Endometrial microvascular endothelial cells (primary cell): ENCODE measurements at regions not wholly inside any gene's neighbourhood (a gene's known extent, or its start where the extent isn't known, plus 50 kb on each side); places are given as distances from the start of the nearest gene placed in this dataset.

ENCODE experiments used
- in situ Hi-C: cut with HindIII; loops from 2 replicates; pipeline ENCODE4 v1.10.0; 2017; ENCODE audit warnings: low sequenced_read_pairs, low pct_unique_long_range_greater_than_20kb; ENCODE audit errors: inconsistent ontology term

DNA sequence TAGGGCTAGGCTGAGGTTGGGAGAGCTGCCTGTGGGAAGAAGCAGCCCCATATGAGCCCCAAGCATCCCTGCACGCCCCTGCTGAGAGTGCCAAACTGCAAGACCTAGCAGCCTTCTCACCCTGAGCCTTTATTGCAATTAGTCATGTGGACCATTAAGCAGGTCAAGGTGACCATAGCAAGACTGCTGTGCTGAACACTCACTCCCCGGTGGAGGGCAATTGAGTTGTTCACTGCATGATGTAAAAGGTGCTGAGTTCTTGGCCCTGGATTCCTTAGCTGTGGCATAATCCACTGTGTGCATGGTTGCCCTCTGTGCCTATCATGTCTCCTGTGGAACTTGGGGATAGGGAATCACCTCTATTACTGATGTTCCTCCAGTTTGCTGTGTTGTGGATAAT, 131.1 kb downstream of the FOXD1 start:
- in situ Hi-C loops, result no loop called here

GRCh38 chr5:73314395-73315257, 134.0 kb downstream of the FOXD1 start:
- in situ Hi-C loops, result no loop called here

DNA sequence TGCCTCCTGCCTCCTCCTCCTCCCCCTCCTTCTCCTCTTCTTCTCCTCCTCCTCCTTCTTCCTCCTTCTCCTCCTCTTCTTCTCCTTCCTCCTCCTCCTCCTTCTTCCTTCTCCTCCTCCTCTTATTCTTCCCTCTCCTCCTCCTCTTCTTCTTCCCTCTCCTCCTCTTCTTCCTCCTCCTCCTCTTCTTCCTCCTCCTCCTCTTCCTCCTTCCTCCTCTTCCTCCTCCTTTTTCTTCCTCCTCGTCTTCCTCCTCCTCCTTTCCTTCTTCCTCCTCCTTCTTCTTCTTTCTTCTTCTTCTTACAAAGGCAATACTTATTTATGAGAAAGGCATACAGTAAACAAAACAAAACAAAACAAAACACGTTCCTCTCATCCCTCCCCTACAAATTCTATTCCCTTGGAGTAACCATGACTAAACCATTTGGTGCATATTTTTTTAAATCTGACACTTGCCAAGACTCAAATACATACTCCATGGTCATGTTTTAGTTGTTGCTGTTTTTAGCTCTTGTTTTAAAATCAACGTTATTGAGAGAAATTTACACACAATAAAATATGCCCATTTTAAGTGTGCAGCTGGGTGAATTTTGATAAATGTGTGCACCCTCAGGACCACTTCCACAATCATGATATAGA, 135.6 kb downstream of the FOXD1 start:
- in situ Hi-C loops, result no loop called here

- in situ Hi-C loops, result no loop called here
Observed at GRCh38 chr5:73312146-73312871, 136.3 kb downstream of the FOXD1 start.

GRCh38 chr5:73311291-73312110, 137.1 kb downstream of the FOXD1 start:
- in situ Hi-C loops, result no loop called here

DNA sequence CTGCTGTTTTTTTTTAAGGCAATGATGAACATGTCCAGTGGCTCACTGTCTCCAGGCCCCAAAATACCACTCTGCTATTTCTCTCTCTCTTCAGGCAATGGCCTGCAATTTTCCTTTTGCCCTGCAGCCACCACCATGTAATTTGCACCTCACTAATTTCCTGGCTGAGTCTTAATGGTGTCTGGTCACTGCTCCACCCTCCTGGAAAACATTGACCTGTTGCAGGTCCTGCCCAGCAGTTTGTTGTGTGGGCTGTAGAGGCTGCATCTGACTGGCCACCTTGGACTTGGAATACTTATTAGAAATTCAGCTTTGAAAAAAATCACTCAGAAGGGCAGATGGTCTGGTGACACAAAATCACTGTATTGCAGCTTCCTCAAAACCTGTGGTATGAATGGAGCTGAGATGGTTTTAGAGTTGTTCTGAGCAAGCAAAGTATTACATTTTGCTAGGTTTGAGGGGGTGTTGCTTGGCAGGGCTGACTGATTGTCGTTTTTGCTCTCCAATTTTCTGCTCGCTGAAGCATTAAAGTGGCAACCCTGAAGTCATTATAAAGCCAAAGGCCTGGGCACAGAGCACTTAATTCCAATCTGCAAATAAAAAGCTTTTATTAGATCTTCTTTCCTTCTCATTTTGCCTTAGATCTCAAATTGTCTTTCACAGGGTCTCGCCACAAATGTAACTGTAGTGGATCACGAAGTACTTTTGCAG, 134.8 kb downstream of the TMEM174 start:
- in situ Hi-C loops, result loop anchor here (10.0 kb wide), 1 partner anchor 73 kb away; no protein-coding TSS in a partner anchor

GRCh38 chr5:73306741-73307275, 133.8 kb downstream of the TMEM174 start:
- in situ Hi-C loops, result loop anchor here (10.0 kb wide), 1 partner anchor 72 kb away; no protein-coding TSS in a partner anchor

DNA sequence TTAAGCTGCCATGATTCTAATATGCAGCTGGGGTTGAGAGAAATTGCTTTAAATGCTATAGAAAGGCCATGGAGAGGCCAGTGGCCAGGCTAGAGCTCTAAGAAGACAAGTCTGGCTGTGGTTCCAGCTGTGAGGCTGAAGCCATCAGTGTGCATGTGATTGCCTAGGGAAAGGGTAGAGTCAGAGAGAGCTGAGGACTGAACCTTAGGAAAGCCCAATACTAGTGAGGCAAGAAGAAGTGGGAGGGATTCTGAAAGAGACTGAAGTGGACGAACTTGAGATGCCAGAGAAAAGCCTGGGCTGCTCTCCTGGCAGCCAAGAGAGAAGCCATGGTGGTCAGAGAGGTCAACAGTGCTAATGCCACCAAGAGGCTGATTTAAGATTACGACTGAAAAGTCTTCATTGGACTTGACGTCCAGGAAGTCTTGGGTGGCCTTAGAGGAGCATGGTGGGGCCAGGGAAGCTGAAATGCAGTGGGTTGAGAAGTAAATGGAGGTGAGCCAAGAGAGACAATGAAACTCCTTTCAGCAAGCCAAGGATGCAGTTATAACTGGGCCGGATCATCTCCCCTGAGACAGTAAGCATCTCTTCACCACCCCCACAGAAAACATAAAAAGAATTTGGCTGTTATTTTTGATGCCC, 133.2 kb downstream of the TMEM174 start:
- in situ Hi-C loops, result loop anchor here (10.0 kb wide), 1 partner anchor 71 kb away; no protein-coding TSS in a partner anchor

- in situ Hi-C loops, result loop anchor here (10.0 kb wide), 1 partner anchor 71 kb away; no protein-coding TSS in a partner anchor
Observed at GRCh38 chr5:73305386-73305785, 132.4 kb downstream of the TMEM174 start.

- in situ Hi-C loops, result loop anchor here (10.0 kb wide), 1 partner anchor 70 kb away; no protein-coding TSS in a partner anchor
Observed at GRCh38 chr5:73304381-73304780, 131.4 kb downstream of the TMEM174 start.

DNA sequence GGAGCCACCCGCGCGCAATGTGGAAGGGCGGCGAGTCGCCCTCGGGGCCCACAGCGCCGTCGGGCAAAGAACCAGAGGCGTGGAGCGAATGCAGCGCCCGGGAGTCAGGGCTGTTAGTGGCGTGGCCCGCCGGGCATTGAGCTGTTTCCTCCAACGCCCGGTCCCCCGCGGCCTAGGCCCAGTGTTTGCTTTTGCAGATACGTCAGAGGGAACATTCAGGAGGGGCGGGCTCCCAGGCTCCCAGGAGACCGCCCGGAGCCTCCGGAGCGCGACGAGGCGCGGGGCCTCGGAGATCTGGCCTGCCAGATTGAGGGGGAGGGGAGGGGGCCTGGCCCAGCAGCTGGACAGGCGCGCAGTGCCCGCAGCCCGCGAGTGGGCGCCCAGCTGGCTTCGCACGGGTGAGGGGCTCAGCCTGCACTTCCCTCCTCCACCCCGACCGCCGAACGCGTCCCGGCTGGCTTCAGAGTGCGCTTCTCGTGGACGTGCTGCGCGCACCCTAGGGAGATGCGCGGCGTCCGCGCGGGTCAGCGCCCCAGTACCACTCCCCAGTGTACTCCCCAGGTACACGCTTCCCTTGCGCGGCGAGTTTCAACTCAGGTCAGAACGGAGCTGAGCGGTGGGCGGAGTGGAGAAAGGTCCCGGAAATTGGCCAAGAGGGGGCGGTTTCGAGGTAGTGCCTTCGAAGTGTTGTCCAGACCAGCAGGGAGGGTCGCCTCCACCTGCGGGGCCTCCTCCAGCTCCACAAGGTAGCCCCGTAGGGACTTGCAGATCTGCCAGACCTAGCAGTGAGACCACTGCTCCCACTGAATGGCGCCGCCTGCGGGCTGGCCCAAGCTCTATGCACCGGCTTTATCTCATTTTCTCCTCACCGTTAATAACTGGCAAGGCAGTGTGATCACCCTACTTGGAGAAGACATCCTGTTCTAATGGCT, 130.4 kb downstream of the TMEM174 start:
- in situ Hi-C loops, result loop anchor here (10.0 kb wide), 1 partner anchor 69 kb away; no protein-coding TSS in a partner anchor

- in situ Hi-C loops, result loop anchor here (10.0 kb wide), 1 partner anchor 68 kb away; no protein-coding TSS in a partner anchor
Observed at GRCh38 chr5:73302797-73303147, 129.8 kb downstream of the TMEM174 start.

DNA sequence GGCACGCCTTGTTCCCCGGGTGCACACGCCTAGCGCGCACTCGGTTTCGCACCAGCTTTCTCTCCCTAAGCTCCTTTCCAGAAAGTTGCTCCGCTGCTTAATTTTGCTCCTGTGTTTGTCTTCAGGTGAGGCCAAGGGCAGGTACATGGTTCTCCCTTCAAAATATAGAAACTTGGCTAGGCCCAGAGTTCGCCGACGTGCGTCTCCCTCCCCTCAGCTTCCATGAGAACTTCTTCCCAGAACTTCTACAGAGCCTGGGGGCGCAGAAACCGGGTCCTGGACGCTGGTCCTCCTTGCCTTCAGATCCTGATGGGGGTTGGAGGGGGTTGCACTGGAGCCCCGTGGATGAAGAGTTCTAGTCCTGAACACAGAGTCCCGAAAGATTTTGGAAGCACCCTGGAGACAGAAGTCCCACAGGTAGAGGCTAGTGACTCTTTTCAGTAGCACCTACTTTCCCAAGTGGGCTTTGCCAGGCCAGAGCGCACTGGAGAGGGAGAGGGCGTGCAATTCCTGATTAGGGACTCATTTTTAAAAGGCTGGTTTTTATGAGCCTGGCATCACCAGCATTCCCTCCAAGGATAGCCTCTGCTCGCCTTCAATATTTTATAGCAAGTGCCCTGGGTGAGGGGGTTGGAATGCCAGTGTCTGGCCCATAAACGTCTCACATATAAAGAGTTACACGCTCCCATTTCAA, 128.4 kb downstream of the TMEM174 start:
- in situ Hi-C loops, result loop anchor here (10.0 kb wide), 1 partner anchor 67 kb away; no protein-coding TSS in a partner anchor

DNA sequence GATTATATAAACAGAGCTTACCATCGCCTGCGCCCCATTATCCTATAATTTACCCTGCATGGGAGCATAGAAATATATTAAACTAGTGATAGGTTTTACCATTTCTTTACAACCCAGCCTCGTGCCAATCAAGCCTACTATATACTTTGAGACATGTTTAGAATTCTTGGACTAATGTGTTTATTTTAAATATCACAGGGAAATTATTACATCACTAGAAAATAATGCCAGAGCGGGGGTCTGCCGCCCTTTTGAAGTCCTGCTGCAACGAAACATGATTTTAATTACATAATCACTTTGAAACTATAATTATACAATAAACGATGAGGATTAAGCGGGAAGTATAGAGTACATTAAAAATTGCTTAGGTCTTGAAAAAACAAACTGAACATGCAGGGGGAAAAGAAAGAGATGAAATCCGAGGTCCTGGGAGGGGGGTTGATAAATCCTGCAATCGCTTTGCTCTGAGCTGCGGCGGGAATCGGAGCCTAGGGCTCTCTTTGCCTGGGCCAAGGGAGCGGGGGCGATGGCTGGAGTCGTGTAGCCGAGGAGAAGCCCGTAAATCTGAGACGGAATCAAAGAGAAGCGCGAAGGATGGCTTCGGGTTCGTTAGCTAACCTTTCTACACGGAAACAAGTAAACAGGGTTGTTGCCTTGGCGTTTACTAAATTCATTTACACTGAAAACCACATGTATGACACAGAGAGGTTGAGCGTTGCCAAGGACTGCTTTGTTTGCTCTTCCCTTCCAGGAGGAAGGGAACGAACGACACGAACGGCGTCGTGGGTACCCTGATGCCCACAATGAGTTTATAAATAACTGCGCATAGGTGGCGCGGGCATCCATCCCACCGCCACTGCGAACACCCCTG, 127.6 kb downstream of the TMEM174 start:
- in situ Hi-C loops, result loop anchor here (10.0 kb wide), 1 partner anchor 66 kb away; no protein-coding TSS in a partner anchor
